ENCODE measurements at regions not wholly inside any gene's neighbourhood (a gene's known extent, or its start where the extent isn't known, plus 50 kb on each side); places are given as distances from the start of the nearest gene placed in this dataset.

DNA sequence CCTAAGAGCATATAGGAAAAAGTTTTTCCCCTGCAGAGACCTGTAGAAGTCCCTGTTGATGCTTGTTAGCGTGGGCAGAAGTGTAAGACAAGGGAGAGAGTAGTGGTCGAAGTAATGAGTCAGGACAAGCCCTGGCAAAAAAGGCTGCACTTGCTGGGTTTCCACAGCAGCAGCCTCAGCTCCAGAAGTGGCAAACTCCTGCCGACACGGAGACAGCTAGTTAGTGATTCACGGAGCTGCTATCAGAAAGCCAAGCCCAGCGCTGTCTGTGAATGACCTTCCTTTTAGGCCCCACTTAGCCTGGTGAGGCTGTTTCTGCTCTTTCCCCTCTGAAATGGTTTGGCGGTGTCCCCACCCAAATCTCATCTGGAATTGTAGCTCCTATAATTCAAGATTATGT lies 109.1 kb downstream of the FAM50B start:
- no peaks in the 10 kb centered on the region; the same call in 1 of the 2 replicates for H3K9me3 Mint-ChIP-seq
- H3K36me3 Mint-ChIP-seq (ENCODE audit: low read depth) = no peaks in the 10 kb centered on the region
- TF ChIP-seq, protein P1, sequence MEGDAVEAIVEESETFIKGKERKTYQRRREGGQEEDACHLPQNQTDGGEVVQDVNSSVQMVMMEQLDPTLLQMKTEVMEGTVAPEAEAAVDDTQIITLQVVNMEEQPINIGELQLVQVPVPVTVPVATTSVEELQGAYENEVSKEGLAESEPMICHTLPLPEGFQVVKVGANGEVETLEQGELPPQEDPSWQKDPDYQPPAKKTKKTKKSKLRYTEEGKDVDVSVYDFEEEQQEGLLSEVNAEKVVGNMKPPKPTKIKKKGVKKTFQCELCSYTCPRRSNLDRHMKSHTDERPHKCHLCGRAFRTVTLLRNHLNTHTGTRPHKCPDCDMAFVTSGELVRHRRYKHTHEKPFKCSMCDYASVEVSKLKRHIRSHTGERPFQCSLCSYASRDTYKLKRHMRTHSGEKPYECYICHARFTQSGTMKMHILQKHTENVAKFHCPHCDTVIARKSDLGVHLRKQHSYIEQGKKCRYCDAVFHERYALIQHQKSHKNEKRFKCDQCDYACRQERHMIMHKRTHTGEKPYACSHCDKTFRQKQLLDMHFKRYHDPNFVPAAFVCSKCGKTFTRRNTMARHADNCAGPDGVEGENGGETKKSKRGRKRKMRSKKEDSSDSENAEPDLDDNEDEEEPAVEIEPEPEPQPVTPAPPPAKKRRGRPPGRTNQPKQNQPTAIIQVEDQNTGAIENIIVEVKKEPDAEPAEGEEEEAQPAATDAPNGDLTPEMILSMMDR (IDR thresholded peaks at IDR 0.05) = no peak
- DNase-seq = no peak
- H3K4me3 Mint-ChIP-seq = no peak overlapping the region
- H3K27me3 Mint-ChIP-seq (ENCODE audit: insufficient read depth) = peaks cover 6% of the 10 kb centered on the region
- peaks cover 22% of the 10 kb centered on the region for H3K4me1 Mint-ChIP-seq (ENCODE audit: low read depth)
- H3K27ac Mint-ChIP-seq = no peak overlapping the region

DNA sequence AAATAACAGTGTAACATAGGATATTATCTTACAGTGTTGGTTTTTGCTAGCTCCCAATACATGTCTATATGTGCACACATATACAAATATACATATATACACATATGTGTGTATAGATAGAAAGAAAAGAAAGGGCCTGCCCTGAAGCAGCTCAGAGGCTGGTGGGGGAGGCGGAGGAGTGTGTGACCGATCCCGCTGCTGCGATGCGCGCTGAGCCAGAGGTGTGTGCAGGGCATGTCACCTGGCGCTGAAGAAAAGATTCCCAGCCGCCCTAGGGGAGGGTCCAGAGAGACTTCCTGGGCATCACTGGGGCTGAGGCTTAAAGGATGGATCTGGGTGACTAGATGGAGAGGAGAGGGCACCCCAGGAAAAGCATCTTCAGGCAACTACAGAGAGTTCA lies 110.2 kb downstream of the FAM50B start:
- Mint-ChIP-seq H3K36me3 (ENCODE audit: low read depth) (no peaks in the 10 kb centered on the region), H3K4me3 (no peak overlapping the region), H3K27ac (no peak overlapping the region), H3K27me3 (ENCODE audit: insufficient read depth) (peaks cover 5% of the 10 kb centered on the region), H3K9me3 (no peaks in the 10 kb centered on the region), H3K4me1 (ENCODE audit: low read depth) (peaks cover 22% of the 10 kb centered on the region)
- no peak for DNase-seq
- TF ChIP-seq, protein P1 (IDR thresholded peaks at IDR 0.05) = no peak

DNA sequence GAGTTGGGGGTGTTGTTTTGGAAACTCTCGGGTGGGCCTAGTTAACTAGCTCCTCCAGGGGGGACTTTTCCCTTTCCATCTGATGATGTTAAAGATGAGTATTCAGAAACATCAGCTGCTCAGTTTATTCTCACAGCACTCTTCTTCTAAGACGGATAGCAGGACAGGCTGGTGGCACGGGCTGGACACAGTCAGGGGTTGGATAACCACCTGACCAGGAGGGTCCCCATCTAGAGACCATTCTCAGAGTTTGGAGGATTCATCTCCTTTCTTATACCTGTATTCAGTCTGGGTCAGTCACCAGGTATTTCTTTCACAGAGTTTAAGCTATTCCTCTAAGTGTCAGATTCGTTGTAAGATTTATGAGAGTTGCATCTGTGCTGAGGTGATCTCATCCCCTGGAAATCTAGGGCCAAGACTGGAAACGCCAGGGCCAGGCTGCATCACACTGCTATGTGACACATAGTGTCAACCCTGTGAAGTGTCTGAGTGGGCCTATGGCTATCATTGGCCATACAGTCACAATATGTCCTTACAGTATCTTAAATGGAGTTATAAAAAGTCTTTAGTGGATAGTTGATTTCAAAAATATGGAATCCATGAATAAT lies 111.7 kb downstream of the FAM50B start:
- peaks cover 5% of the 10 kb centered on the region for H3K27me3 Mint-ChIP-seq (ENCODE audit: insufficient read depth)
- peaks cover 22% of the 10 kb centered on the region for H3K4me1 Mint-ChIP-seq (ENCODE audit: low read depth)
- H3K27ac Mint-ChIP-seq = no peak overlapping the region; the same call in 1 of the 2 replicates
- peak; percentile 35 for DNase-seq
- no peaks in the 10 kb centered on the region for H3K36me3 Mint-ChIP-seq (ENCODE audit: low read depth)
- TF ChIP-seq, protein P1 (IDR thresholded peaks at IDR 0.05) = no peak
- H3K4me3 Mint-ChIP-seq = no peak overlapping the region
- H3K9me3 Mint-ChIP-seq = no peaks in the 10 kb centered on the region

DNA sequence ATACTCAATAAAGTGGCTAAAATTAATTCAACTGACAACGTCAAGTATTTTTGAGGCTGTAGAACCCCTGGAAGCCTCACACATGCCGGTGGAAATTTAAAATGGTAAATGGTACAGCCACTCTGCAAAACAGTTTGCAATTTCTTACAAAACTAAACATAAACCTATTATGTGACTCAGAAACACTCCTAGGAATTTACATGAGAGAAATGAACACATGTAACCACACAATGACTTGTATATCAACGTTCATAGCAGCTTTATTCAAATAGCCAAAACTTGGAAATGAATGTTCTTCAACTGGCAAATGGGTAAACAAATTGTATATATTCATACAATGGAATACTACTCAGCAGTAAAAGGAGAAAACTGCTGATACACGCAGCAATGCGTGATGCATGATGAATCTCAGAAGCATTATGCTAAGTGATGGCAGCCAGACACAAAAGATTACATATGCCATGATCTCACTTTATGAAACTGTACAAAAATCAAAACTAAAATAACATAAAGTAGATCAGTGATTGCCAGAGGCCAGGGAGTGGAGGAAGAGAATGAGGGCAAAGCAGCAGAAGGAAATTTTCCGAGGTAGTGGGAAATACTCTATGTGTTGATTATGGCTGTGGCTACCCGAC lies 112.5 kb downstream of the FAM50B start:
- no peak for DNase-seq
- Mint-ChIP-seq H3K4me1 (ENCODE audit: low read depth) (peaks cover 22% of the 10 kb centered on the region), H3K4me3 (no peak overlapping the region), H3K27me3 (ENCODE audit: insufficient read depth) (peaks cover 5% of the 10 kb centered on the region), H3K36me3 (ENCODE audit: low read depth) (no peaks in the 10 kb centered on the region), H3K27ac (peak overlapping the region; percentile 10; the same call in 1 of the 2 replicates), H3K9me3 (no peaks in the 10 kb centered on the region)
- TF ChIP-seq, protein P1 (IDR thresholded peaks at IDR 0.05) = no peak

DNA sequence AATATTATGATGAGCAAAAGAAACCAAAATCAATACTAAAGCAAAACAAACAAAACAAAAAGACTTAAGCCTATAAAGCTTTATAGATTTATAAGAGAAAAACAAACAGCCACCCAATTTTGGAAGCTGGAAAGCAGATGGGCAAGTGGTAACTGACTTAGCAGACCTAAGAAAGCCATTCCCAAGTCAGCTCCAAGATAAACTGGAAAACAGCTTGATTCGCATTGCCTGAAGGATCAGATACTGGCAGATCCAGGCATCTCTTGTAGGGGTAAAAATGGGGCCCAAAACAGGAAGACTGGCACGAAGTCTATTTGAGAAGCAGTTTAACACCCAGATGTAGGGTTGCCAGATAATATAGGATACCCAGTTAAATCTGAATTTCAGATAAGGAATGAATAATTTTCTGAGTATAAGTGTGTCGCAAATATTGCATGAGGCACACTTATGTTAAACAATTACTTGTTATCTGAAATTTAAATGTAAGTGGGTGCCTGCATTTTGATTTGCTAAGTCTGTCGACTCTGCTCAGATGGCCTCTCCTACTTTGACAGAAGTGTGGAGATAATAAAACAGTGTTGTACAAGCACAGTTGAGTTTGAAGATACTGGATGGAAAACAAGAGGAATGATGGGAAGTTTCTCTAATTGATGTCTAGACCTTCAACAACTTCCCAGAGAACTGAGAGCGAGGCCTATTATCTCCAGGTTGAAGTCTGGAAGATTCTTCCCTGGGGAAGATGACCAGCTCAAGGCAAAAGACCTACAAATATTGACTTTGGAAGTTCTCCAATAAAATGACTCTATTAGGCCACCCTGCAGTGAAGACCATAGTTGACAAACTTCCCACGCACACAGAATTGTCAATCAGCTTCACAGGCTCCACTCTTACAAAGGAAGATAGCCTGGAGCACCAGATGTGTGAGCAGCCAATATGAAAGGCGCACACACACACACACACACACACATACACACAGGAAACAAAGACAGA lies 113.4 kb downstream of the FAM50B start:
- no peak for DNase-seq
- Mint-ChIP-seq H3K27me3 (ENCODE audit: insufficient read depth) (peaks cover 5% of the 10 kb centered on the region), H3K36me3 (ENCODE audit: low read depth) (no peaks in the 10 kb centered on the region), H3K27ac (no peak overlapping the region), H3K4me1 (ENCODE audit: low read depth) (peaks cover 18% of the 10 kb centered on the region), H3K4me3 (no peak overlapping the region), H3K9me3 (no peaks in the 10 kb centered on the region)
- TF ChIP-seq, protein P1 (IDR thresholded peaks at IDR 0.05) = no peak

Measured in HFFc6 (cell line).